GM18511 (cell line): ENCODE measurements at regions not wholly inside any gene's neighbourhood (a gene's known extent, or its start where the extent isn't known, plus 50 kb on each side); places are given as distances from the start of the nearest gene placed in this dataset.
A peak's percentile ranks its signal among the peaks of the same experiment; 100 is the strongest.
"Not testable (repeated sequence)": the region's sequence is repeated elsewhere in the genome, so short reads cannot be mapped to it uniquely, and the experiment has no call there.

Experiments used
- ATAC-seq: cut with Tn5 transposase; IDR thresholded peaks from one replicate; pipeline ENCODE4 v1.9.1; 2021; ENCODE audit warnings: mild to moderate bottlenecking, moderate library complexity; ENCODE audit not compliant: unreplicated experiment

GRCh38 chr6:27593200-27593818 lies 120.4 kb upstream of the ZNF184 start:
- peak; percentile 10 for ATAC-seq

DNA sequence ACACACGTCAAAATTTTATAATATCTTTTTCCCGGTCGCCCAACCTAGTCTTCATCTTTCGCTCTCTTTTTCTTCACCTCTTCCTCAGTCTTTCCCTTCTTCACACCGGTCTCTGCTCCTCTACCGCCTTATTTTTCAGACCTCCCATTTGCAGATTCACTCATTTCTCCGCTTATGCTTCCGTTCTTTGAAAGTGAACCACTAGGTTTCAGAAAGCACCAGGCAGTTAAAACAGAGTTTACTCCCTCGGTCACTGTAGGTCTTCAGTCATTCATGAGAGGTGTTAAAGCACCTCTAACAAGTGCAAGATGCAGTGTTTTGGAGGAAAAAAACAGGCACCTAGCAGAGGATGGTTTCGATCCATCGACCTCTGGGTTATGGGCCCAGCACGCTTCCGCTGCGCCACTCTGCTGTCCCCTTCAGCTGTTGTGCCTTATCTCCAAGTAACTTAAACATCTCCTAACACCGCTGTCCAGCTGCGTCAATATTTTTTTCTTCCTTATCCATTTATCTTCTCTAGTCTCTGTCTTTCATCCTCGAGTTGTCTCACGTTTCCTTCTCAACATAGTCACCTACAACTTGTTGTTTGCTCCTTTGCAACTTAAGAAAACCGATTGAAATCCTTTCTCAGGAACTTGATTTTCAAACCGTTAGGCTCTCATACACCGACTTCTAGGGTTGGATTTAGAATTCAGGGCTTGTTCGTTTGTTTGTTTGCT lies 119.7 kb upstream of the ZNF184 start:
- peak; percentile 86 for ATAC-seq

DNA sequence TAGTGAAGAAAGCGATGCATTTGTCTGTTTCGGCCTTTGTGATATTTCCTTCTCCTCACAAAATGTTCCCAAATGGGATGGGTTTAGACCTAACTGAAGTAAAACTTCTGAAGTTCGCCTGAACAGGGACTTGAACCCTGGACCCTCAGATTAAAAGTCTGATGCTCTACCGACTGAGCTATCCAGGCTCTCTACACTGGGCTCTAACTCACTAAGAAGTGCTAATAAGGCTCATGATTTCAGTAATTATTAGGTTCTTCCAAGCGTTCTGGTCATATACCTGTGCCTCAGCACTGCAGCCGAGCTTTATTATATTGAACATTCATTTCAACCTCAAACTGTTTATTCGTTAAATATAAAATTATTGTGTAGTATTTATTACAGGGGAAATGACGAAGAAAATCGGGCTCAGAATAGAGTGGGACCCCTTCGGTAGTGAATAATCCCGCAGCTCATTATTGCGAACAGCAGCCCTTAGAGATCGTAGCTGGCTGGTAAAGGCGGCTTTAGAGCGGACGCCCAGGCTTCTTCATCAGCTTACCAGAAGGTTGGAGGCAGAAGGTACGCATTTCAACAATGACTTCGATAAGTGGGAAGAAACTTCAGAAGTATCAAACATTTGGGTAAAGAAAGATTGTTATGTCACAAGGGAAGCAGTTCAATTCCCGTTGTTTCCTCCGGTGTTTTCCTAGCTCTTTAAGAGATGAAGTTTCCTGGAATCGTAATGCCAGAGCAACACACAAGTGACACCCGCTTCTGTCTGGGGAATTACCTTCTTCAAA lies 119.0 kb upstream of the ZNF184 start:
- ATAC-seq: no peak

DNA sequence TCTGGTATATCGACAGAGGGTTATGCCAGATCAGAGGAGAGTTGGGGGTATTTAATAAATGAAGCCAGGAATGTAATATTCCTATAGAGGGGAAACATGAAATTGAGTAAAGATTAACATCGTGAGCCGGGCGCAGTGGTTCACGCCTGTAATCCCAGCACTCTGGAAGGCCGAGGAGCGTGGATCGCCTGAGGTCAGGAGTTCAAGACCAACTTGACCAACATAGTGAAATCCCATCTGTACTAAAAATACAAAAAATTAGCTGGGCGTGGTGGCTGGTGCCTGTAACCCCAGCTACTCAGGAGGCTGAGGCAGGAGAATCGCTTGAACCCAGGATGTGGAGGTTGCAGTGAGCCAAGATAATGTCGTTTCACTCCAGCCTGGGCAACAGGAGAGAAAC lies 112.4 kb upstream of the ZNF184 start:
- ATAC-seq: not testable (repeated sequence)

- no peak for ATAC-seq
These were observed 111.4 kb upstream of the ZNF184 start for GRCh38 chr6:27584326-27584725.

- ATAC-seq: no peak
These were observed 110.2 kb upstream of the ZNF184 start for GRCh38 chr6:27582928-27583725.

- ATAC-seq: no peak
These were observed 107.1 kb upstream of the ZNF184 start for GRCh38 chr6:27579973-27580372.

GRCh38 chr6:27577922-27578321 lies 105.0 kb upstream of the ZNF184 start:
- no peak for ATAC-seq

GRCh38 chr6:27575594-27576361 lies 102.9 kb upstream of the ZNF184 start:
- ATAC-seq: no peak

GRCh38 chr6:27568226-27568897 lies 95.5 kb upstream of the ZNF184 start:
- ATAC-seq: no peak

GRCh38 chr6:27565839-27566779 lies 93.2 kb upstream of the ZNF184 start:
- ATAC-seq: no peak

DNA sequence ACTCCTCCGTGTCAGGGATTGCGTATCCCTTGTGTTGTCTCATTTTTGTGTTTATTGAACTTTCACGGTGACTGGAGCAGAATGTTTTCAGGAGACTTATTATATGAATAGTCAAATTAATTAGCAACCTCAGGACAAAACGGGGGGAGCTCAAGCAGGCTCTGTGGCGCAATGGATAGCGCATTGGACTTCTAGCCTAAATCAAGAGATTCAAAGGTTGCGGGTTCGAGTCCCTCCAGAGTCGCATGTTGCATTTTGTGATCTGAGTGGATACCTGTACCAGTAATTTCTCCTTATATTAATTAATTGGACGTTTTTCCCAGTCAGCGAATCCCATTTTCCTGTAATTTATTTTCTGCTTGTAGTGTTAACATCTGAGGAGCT lies 89.1 kb upstream of the ZNF184 start:
- ATAC-seq: no peak

DNA sequence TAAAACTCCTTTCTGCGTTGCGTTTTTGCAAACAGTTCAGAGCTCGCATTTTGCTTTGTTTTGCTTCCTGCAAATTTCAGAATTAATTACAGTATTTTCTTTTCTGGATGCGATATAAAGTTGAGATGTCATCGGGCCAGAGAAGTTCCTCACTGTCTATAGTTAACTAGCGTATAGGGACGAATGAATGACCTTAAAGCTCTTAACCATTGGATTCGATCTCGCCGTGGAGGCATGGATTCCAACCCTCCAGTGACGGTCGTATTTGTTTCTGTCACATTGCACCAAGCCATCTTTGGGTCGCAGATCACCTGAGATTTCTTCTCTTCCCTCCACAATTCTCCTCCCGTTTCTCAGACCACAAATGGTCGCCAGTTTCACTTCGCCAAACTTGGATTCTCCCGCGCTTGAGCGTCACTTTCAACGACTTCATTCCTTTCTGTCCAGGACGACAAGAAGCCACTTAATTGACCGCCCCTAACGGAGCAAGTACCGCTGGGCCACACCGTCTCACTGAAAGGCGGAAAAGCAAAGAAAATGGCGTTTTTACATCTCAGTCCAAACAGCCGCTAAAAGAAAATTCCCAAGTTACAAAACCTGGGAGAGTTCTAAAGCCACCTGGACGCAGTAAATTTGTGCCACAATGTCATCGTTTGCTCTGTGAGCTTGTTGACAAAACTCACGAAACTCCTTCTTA lies 85.3 kb upstream of the ZNF184 start:
- ATAC-seq: no peak

- no peak for ATAC-seq
These were observed 83.5 kb upstream of the ZNF184 start for GRCh38 chr6:27556406-27556805.

GRCh38 chr6:27553123-27553904 lies 80.4 kb upstream of the ZNF184 start:
- ATAC-seq: no peak

DNA sequence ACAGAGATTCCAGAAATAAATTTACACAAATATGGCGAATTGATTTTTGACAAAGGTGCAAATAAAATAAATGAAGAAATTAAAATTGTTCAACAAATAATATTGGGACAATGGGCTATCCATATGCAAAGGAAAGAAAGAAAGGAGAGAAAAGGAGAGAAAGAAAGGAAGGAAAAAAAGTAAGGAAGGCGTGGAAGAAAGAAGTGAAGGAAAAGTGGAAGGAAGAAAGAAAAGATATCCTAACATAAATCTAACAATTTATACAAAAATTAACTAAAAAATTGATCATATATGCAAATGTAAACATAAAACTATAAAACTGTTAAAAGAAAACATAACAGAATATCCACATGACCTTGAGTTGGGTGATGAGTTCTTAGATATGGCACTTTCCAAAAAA lies 78.7 kb upstream of the ZNF184 start:
- no peak for ATAC-seq

- ATAC-seq: no peak
These were observed 77.8 kb upstream of the ZNF184 start for GRCh38 chr6:27550692-27551091.
